Breast epithelium (tissue), 4 donors: ENCODE measurements at regions not wholly inside any gene's neighbourhood (a gene's known extent, or its start where the extent isn't known, plus 50 kb on each side); places are given as distances from the start of the nearest gene placed in this dataset.

ENCODE experiments used
- DNase-seq, 2 donors: peaks; one replicate each; pipeline ENCODE4 v3.0.0-alpha.2; 2019; ENCODE audit warnings: low spot score in 2 of 2
- H3K27ac ChIP-seq, 2 donors: fragments of 200-600 bp; sonication (generic) in 1 of 2; one replicate each; pipeline ENCODE4 v1.5.1; 2016 to 2019; ENCODE audit warnings: mild to moderate bottlenecking in 1 of 2
- H3K27me3 ChIP-seq, 2 donors: fragments of 200-600 bp; sonication (generic) in 1 of 2; one replicate each; pipeline versions ENCODE4 v1.5.1 to v1.6.0; 2017 to 2019; ENCODE audit warnings: control low read depth in 1 of 2, mild to moderate bottlenecking in 1 of 2
- H3K36me3 ChIP-seq: fragments of 200-600 bp; one replicate; pipeline ENCODE4 v1.5.1; 2019
- H3K4me1 ChIP-seq, 2 donors: fragments of 200-600 bp; sonication (generic); one replicate each; pipeline ENCODE4 v1.5.1; 2016 to 2019; ENCODE audit warnings: control low read depth in 1 of 2
- H3K4me3 ChIP-seq, 3 donors: fragments of 200-600 bp; sonication (generic); 1 replicate in 2 of 3; 2 replicates in 1 of 3; pipeline ENCODE4 v1.5.1; 2016 to 2019; ENCODE audit warnings: mild to moderate bottlenecking in 3 of 3, moderate library complexity in 2 of 3
- H3K9me3 ChIP-seq, 2 donors: fragments of 200-600 bp; sonication (generic) in 1 of 2; one replicate each; pipeline ENCODE4 v1.5.1; 2016 to 2019; ENCODE audit warnings: control low read depth in 1 of 2
- POLR2A ChIP-seq: fragments of 450-650 bp; IDR thresholded peaks from one replicate; pipeline ENCODE4 v1.6.1; 2016; ENCODE audit warnings: antibody characterized with exemption, mild to moderate bottlenecking, moderate library complexity
- POLR2AphosphoS5 ChIP-seq, 3 donors: sonication (generic); formaldehyde crosslinking; IDR thresholded peaks; one replicate each; pipeline ENCODE4 v1.6.1; 2017; ENCODE audit warnings: antibody characterized with exemption in 3 of 3
- intact Hi-C: fragments of 100-400 bp; cut with DNase I; formaldehyde crosslinking; loops from one replicate; pipeline ENCODE4 v1.15.1; 2023; ENCODE audit warnings: low total_unique reads
- TF ChIP-seq, protein P1 (sequence below), 3 donors: fragments of 450-650 bp; IDR thresholded peaks; one replicate each; pipeline ENCODE4 v1.5.1; 2016 to 2017; ENCODE audit warnings: antibody characterized with exemption in 3 of 3, mild to moderate bottlenecking in 3 of 3, moderate library complexity in 3 of 3

GRCh38 chr6:145486306-145486705 lies 249.0 kb downstream of the EPM2A start:
- DNase-seq = no peak
- Histone ChIP-seq H3K27ac (no peak overlapping the region), H3K36me3 (no peaks in the 10 kb centered on the region), H3K27me3 (no peaks in the 10 kb centered on the region), H3K4me3 (no peak overlapping the region), H3K4me1 (no peaks in the 10 kb centered on the region), H3K9me3 (no peaks in the 10 kb centered on the region)
- no peak for TF ChIP-seq POLR2A
- TF ChIP-seq, protein P1, sequence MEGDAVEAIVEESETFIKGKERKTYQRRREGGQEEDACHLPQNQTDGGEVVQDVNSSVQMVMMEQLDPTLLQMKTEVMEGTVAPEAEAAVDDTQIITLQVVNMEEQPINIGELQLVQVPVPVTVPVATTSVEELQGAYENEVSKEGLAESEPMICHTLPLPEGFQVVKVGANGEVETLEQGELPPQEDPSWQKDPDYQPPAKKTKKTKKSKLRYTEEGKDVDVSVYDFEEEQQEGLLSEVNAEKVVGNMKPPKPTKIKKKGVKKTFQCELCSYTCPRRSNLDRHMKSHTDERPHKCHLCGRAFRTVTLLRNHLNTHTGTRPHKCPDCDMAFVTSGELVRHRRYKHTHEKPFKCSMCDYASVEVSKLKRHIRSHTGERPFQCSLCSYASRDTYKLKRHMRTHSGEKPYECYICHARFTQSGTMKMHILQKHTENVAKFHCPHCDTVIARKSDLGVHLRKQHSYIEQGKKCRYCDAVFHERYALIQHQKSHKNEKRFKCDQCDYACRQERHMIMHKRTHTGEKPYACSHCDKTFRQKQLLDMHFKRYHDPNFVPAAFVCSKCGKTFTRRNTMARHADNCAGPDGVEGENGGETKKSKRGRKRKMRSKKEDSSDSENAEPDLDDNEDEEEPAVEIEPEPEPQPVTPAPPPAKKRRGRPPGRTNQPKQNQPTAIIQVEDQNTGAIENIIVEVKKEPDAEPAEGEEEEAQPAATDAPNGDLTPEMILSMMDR (IDR thresholded peaks at IDR 0.05) = no peak
- no peak for TF ChIP-seq POLR2AphosphoS5 (IDR thresholded peaks at IDR 0.05)
- intact Hi-C loops = no loop called here

DNA sequence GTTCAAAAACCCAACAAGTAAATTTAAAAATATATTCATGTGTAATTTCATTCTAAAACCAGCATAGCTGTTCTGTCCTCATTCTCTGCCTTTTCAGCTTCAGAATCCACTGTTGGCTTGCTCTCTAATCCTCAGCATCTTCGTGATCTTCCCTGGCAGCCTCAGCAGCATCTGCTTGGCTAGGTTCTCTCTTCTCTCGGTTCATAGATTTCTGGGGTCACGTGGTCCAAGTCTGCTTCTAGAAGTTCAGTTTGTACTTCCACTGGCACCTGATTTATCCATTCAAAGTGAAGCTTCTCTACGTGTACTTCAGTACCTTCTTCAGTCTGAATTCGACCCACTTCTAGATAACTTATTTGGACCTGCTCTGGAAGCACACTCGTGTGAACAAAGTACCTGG lies 245.7 kb downstream of the EPM2A start:
- Histone ChIP-seq H3K27me3 (no peaks in the 10 kb centered on the region), H3K27ac (no peak overlapping the region), H3K36me3 (no peaks in the 10 kb centered on the region), H3K9me3 (no peaks in the 10 kb centered on the region), H3K4me1 (no peaks in the 10 kb centered on the region), H3K4me3 (no peak overlapping the region)
- intact Hi-C loops = no loop called here
- DNase-seq = no peak
- TF ChIP-seq, protein P1 (IDR thresholded peaks at IDR 0.05) = no peak
- no peak for TF ChIP-seq POLR2AphosphoS5 (IDR thresholded peaks at IDR 0.05)
- no peak for TF ChIP-seq POLR2A

- H3K27ac ChIP-seq = no peak overlapping the region
- no peaks in the 10 kb centered on the region for H3K27me3 ChIP-seq
- TF ChIP-seq POLR2AphosphoS5 (IDR thresholded peaks at IDR 0.05) = no peak
- TF ChIP-seq, protein P1 (IDR thresholded peaks at IDR 0.05) = no peak
- TF ChIP-seq POLR2A = no peak
- no peaks in the 10 kb centered on the region for H3K4me1 ChIP-seq
- DNase-seq = no peak
- intact Hi-C loops = no loop called here
- H3K36me3 ChIP-seq = no peaks in the 10 kb centered on the region
- H3K9me3 ChIP-seq = no peaks in the 10 kb centered on the region
- no peak overlapping the region for H3K4me3 ChIP-seq
Measured at GRCh38 chr6:145490068-145490467, 245.3 kb downstream of the EPM2A start.

DNA sequence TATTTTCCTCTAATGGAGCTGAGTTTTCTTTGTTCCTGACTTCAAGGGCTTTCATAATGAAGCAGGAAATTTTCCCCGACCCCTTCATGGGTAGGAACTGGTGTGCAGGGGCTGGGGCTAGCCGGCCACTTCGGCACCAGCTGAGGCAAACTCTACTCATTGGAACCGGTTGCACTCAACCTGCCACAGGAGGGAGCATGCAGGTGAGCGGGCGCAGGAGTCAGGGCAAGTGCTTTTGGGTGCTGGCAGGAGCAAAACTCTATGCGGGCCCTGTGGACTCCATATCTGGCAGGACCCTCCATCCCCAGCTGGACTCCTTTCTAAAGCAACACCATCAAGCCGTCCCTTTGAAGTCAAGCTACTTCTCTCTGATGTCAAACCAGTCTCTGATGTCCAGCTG lies 244.2 kb downstream of the EPM2A start:
- H3K4me3 ChIP-seq = no peak overlapping the region
- TF ChIP-seq POLR2AphosphoS5 (IDR thresholded peaks at IDR 0.05) (no peak), POLR2A (no peak)
- H3K27ac ChIP-seq = no peak overlapping the region
- H3K27me3 ChIP-seq = no peaks in the 10 kb centered on the region
- H3K9me3 ChIP-seq = no peaks in the 10 kb centered on the region
- no peaks in the 10 kb centered on the region for H3K36me3 ChIP-seq
- no peak for DNase-seq
- intact Hi-C loops = no loop called here
- no peaks in the 10 kb centered on the region for H3K4me1 ChIP-seq

- TF ChIP-seq, protein P1 (IDR thresholded peaks at IDR 0.05) = no peak
- TF ChIP-seq POLR2AphosphoS5 (IDR thresholded peaks at IDR 0.05) (no peak), POLR2A (no peak)
- Histone ChIP-seq H3K4me1 (no peaks in the 10 kb centered on the region), H3K27ac (no peak overlapping the region), H3K9me3 (no peaks in the 10 kb centered on the region), H3K27me3 (no peaks in the 10 kb centered on the region), H3K4me3 (no peak overlapping the region), H3K36me3 (no peaks in the 10 kb centered on the region)
- intact Hi-C loops = no loop called here
- DNase-seq = no peak
Measured at GRCh38 chr6:145497006-145497405, 238.3 kb downstream of the EPM2A start.

DNA sequence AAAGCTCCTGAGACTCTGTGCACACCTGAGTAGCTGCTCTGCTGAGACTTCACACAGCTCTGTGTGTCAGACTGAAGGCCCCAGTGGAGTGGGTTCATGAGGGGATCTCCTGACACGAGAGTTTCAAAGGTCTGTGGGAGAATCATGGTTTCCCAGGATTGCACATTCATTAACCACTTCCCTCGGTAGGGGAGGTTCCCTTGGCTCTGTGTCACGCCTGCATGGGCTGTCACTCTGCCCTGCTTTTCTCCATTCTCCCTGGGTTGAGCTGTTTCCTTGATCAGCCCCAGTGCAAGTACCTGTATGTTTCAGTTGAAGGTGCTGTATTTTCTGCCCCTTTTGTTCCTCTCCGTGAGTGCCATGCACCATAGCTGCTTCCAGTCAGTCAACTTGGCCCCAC lies 236.9 kb downstream of the EPM2A start:
- intact Hi-C loops = no loop called here
- no peaks in the 10 kb centered on the region for H3K9me3 ChIP-seq
- H3K27ac ChIP-seq = no peak overlapping the region
- no peak overlapping the region for H3K4me3 ChIP-seq
- no peaks in the 10 kb centered on the region for H3K27me3 ChIP-seq
- TF ChIP-seq POLR2AphosphoS5 (IDR thresholded peaks at IDR 0.05) (no peak), POLR2A (no peak)
- TF ChIP-seq, protein P1 (IDR thresholded peaks at IDR 0.05) = no peak
- DNase-seq = no peak
- H3K36me3 ChIP-seq = no peaks in the 10 kb centered on the region
- no peaks in the 10 kb centered on the region for H3K4me1 ChIP-seq
